ENCODE measurements at regions not wholly inside any gene's neighbourhood (a gene's known extent, or its start where the extent isn't known, plus 50 kb on each side); places are given as distances from the start of the nearest gene placed in this dataset.
"Not testable (repeated sequence)": the region's sequence is repeated elsewhere in the genome, so short reads cannot be mapped to it uniquely, and the experiment has no call there.

DNA sequence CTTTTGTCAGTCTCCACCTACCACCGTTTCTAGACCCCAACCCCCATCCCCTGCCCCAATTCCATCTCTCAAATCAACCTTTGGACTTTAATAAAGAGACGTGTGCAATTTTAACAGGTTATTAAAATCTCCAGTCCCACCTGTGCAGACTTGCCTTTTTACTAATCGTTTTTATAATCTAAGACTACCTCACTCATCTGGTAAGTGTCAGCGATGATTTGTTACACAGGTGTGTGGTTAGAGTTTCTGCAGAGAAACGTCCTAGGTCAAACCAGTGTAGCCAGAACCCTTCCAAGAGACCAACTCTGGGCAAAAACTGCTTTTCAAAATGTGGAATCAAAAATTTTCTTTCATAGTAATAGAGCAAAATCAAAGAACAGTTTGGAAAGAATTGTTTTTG, 60.4 kb upstream of the PELI2 start:
- CTCF ChIA-PET = interaction anchor here (0.6 kb wide), 1 partner anchor 433 kb away, joined by 5 read pairs; no protein-coding TSS in a partner anchor
- TF ChIP-seq, protein P1, sequence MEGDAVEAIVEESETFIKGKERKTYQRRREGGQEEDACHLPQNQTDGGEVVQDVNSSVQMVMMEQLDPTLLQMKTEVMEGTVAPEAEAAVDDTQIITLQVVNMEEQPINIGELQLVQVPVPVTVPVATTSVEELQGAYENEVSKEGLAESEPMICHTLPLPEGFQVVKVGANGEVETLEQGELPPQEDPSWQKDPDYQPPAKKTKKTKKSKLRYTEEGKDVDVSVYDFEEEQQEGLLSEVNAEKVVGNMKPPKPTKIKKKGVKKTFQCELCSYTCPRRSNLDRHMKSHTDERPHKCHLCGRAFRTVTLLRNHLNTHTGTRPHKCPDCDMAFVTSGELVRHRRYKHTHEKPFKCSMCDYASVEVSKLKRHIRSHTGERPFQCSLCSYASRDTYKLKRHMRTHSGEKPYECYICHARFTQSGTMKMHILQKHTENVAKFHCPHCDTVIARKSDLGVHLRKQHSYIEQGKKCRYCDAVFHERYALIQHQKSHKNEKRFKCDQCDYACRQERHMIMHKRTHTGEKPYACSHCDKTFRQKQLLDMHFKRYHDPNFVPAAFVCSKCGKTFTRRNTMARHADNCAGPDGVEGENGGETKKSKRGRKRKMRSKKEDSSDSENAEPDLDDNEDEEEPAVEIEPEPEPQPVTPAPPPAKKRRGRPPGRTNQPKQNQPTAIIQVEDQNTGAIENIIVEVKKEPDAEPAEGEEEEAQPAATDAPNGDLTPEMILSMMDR (IDR thresholded peaks at IDR 0.05; ENCODE audit: low read depth, low read length) = no peak
- Histone ChIP-seq H3K9me3 (ENCODE audit: control insufficient read depth, insufficient read depth, low read length) (no peaks in the 10 kb centered on the region), H3K27me3 (ENCODE audit: control insufficient read depth, insufficient read depth, low read length) (peaks cover 12% of the 10 kb centered on the region), H3K4me3 (ENCODE audit: low read depth, low read length) (no peak overlapping the region), H3K27ac (ENCODE audit: low read depth, low read length) (no peak overlapping the region)
- DNase-seq (ENCODE audit: low read depth, low spot score) = no peak
- POLR2A ChIA-PET = no interaction called here

DNA sequence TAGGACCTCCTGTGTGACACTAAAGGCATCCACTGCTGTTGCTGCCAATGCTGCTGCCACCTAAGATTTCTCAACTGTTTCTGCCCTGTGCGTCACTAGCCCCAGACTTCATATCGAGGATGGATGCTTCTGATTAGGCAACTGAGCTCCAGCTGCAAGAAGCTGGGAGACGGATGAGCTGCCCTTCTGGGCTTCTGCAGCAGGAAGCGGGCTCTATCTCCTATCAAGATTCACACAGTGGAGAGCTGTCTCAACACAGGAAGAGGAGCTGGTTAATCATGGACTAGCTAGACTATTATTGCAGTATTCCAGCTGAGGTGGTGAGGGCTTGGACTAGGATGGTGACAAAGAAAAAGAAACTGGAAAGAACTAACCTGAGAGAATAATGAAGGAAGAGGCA, 59.2 kb upstream of the PELI2 start:
- CTCF ChIA-PET = interaction anchor here (0.6 kb wide), 1 partner anchor 79 kb away, joined by 3 read pairs; no protein-coding TSS in a partner anchor
- TF ChIP-seq, protein P1 (IDR thresholded peaks at IDR 0.05; ENCODE audit: low read depth, low read length) = no peak
- H3K9me3 ChIP-seq (ENCODE audit: control insufficient read depth, insufficient read depth, low read length) = no peaks in the 10 kb centered on the region
- peaks cover 7% of the 10 kb centered on the region for H3K27me3 ChIP-seq (ENCODE audit: control insufficient read depth, insufficient read depth, low read length)
- POLR2A ChIA-PET = no interaction called here
- no peak overlapping the region for H3K27ac ChIP-seq (ENCODE audit: low read depth, low read length)
- no peak for DNase-seq (ENCODE audit: low read depth, low spot score)
- H3K4me3 ChIP-seq (ENCODE audit: low read depth, low read length) = no peak overlapping the region

DNA sequence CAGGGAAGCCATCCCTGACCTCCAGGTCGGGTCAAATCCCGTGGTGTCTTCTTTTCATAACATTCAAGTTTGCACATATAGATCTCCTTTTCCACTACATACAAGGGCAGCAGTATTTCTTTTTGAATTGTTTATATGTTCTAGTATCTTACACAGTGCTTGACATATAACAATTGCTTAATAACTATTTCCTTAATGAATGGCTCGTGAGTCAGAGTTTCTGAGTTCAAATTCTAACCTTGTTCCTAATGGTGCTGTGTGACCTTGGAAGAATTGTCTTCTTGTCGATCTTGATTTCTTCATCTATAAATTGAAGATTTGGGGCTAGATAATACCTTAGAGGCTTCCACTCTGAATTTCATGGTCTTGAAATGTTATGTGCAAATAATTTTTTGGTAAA, 57.2 kb upstream of the PELI2 start:
- CTCF ChIA-PET = interaction anchor here (1.2 kb wide), 1 partner anchor 279 kb away, joined by 3 read pairs; no protein-coding TSS in a partner anchor

DNA sequence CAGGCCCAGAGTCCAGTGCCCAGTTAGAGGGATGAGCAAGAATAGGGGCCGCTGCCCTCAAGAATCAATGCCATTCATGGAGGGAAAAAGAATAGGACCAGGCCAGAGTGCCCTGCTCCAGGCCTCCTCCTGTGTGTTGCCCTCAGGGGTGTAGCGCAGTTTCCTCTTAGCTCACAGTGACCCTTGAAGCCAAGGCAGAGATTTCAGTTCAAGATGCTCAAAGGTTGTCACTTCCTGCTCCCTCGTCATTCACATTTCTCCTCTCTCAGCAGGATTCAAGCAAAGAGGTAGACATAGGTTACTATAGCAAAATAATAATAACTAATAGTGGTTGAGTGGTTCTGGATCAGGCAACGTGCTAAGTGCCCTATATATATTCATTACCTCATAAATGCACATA, 55.1 kb upstream of the PELI2 start:
- H3K27me3 ChIP-seq (ENCODE audit: control insufficient read depth, insufficient read depth, low read length) = peaks cover 3% of the 10 kb centered on the region
- no peak overlapping the region for H3K27ac ChIP-seq (ENCODE audit: low read depth, low read length)
- ChIA-PET POLR2A (no interaction called here), CTCF (no interaction called here)
- TF ChIP-seq, protein P1 (IDR thresholded peaks at IDR 0.05; ENCODE audit: low read depth, low read length) = no peak
- H3K9me3 ChIP-seq (ENCODE audit: control insufficient read depth, insufficient read depth, low read length) = no peaks in the 10 kb centered on the region
- no peak overlapping the region for H3K4me3 ChIP-seq (ENCODE audit: low read depth, low read length)
- no peak for DNase-seq (ENCODE audit: low read depth, low spot score)

More for the DNA sequence above, 57.2 kb upstream of the PELI2 start:
- no peak overlapping the region for H3K4me3 ChIP-seq (ENCODE audit: low read depth, low read length)
- POLR2A ChIA-PET = no interaction called here
- TF ChIP-seq, protein P1 (IDR thresholded peaks at IDR 0.05; ENCODE audit: low read depth, low read length) = no peak
- H3K9me3 ChIP-seq (ENCODE audit: control insufficient read depth, insufficient read depth, low read length) = no peaks in the 10 kb centered on the region
- H3K27me3 ChIP-seq (ENCODE audit: control insufficient read depth, insufficient read depth, low read length) = peaks cover 7% of the 10 kb centered on the region
- DNase-seq (ENCODE audit: low read depth, low spot score) = no peak
- H3K27ac ChIP-seq (ENCODE audit: low read depth, low read length) = no peak overlapping the region

DNA sequence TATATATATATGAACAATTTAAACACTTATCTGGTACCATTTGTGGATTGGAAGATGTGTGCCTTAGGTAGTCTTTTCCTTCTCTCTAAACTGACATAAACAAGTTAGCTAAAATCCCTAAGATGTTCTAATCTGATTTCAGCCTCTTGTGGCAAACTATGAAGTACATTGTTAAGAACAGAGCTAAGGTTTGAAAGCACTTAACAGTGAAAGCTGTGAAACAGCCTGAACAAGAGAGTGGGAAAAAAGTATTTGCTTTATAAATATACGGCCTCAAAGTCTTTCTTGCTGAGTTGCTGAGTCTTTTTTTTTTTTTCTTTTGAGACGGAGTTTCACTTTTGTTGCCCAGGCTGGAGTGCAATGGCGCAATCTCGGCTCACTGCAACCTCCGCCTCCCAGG, 53.7 kb upstream of the PELI2 start:
- H3K27me3 ChIP-seq (ENCODE audit: control insufficient read depth, insufficient read depth, low read length) = peaks cover 3% of the 10 kb centered on the region
- no peak overlapping the region for H3K27ac ChIP-seq (ENCODE audit: low read depth, low read length)
- TF ChIP-seq, protein P1 (IDR thresholded peaks at IDR 0.05; ENCODE audit: low read depth, low read length) = no peak
- ChIA-PET CTCF (no interaction called here), POLR2A (no interaction called here)
- H3K4me3 ChIP-seq (ENCODE audit: low read depth, low read length) = no peak overlapping the region
- H3K9me3 ChIP-seq (ENCODE audit: control insufficient read depth, insufficient read depth, low read length) = no peaks in the 10 kb centered on the region
- DNase-seq (ENCODE audit: low read depth, low spot score) = no peak

DNA sequence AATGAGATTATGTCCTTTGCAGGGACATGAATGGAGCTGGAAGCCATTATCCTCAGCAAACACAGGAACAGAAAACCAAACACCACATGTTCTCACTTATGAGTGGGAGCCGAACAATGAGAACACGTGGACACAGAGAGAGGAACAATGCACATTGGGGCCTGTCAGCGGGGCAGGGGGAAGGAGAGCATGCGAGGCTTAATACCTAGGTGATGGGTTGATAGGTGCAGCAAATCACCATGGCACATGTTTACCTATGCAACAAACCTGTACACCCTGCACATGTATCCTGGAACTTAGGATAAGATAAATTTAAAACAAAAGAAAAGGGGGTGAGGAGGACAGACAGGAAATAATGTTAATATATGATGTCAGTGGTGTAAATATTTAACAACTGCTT, 53.0 kb upstream of the PELI2 start:
- H3K27ac ChIP-seq (ENCODE audit: low read depth, low read length); CTCF ChIA-PET; POLR2A ChIA-PET; H3K4me3 ChIP-seq (ENCODE audit: low read depth, low read length); H3K27me3 ChIP-seq (ENCODE audit: control insufficient read depth, insufficient read depth, low read length); DNase-seq (ENCODE audit: low read depth, low spot score); H3K9me3 ChIP-seq (ENCODE audit: control insufficient read depth, insufficient read depth, low read length): not testable (repeated sequence)

Measured in AG04450 (cell line).